HG02571 (cell line): ENCODE measurements at regions not wholly inside any gene's neighbourhood (a gene's known extent, or its start where the extent isn't known, plus 50 kb on each side); places are given as distances from the start of the nearest gene placed in this dataset.

ENCODE experiments used
- ATAC-seq: cut with Tn5 transposase; IDR thresholded peaks from one replicate; pipeline ENCODE4 v1.9.1; 2021; ENCODE audit warnings: mild to moderate bottlenecking, moderate library complexity; ENCODE audit not compliant: unreplicated experiment

- no peak for ATAC-seq
These were observed 251.1 kb upstream of the PIK3C3 start for GRCh38 chr18:41703744-41704530.

- no peak for ATAC-seq
These were observed 254.6 kb upstream of the PIK3C3 start for GRCh38 chr18:41700416-41700815.

GRCh38 chr18:41695441-41695840 lies 259.6 kb upstream of the PIK3C3 start:
- ATAC-seq = no peak

GRCh38 chr18:41693008-41693407 lies 262.0 kb upstream of the PIK3C3 start:
- ATAC-seq = no peak

GRCh38 chr18:41690332-41691127 lies 264.5 kb upstream of the PIK3C3 start:
- ATAC-seq = no peak

GRCh38 chr18:41687138-41687537 lies 267.9 kb upstream of the PIK3C3 start:
- ATAC-seq = no peak

GRCh38 chr18:41681138-41681880 lies 273.7 kb upstream of the PIK3C3 start:
- no peak for ATAC-seq

GRCh38 chr18:41674506-41674905 lies 280.5 kb upstream of the PIK3C3 start:
- ATAC-seq = no peak

GRCh38 chr18:41666231-41666630 lies 288.8 kb upstream of the PIK3C3 start:
- ATAC-seq = no peak

GRCh38 chr18:41665210-41665609 lies 289.8 kb upstream of the PIK3C3 start:
- ATAC-seq = no peak

GRCh38 chr18:41660654-41661053 lies 294.4 kb upstream of the PIK3C3 start:
- no peak for ATAC-seq

GRCh38 chr18:41659438-41660130 lies 295.4 kb upstream of the PIK3C3 start:
- ATAC-seq = no peak

GRCh38 chr18:41657189-41657588 lies 297.8 kb upstream of the PIK3C3 start:
- no peak for ATAC-seq

- ATAC-seq = no peak
These were observed 300.0 kb upstream of the PIK3C3 start for GRCh38 chr18:41655074-41655473.

- no peak for ATAC-seq
These were observed 307.1 kb upstream of the PIK3C3 start for GRCh38 chr18:41647914-41648313.

GRCh38 chr18:41646915-41647620 lies 308.0 kb upstream of the PIK3C3 start:
- ATAC-seq = no peak

- ATAC-seq = no peak
These were observed 309.3 kb upstream of the PIK3C3 start for GRCh38 chr18:41645589-41646360.

- no peak for ATAC-seq
These were observed 310.6 kb upstream of the PIK3C3 start for GRCh38 chr18:41644466-41644865.

- no peak for ATAC-seq
These were observed 311.6 kb upstream of the PIK3C3 start for GRCh38 chr18:41643427-41643826.

GRCh38 chr18:41642756-41643155 lies 312.3 kb upstream of the PIK3C3 start:
- ATAC-seq = no peak
